ENCODE measurements at regions not wholly inside any gene's neighbourhood (a gene's known extent, or its start where the extent isn't known, plus 50 kb on each side); places are given as distances from the start of the nearest gene placed in this dataset.

DNA sequence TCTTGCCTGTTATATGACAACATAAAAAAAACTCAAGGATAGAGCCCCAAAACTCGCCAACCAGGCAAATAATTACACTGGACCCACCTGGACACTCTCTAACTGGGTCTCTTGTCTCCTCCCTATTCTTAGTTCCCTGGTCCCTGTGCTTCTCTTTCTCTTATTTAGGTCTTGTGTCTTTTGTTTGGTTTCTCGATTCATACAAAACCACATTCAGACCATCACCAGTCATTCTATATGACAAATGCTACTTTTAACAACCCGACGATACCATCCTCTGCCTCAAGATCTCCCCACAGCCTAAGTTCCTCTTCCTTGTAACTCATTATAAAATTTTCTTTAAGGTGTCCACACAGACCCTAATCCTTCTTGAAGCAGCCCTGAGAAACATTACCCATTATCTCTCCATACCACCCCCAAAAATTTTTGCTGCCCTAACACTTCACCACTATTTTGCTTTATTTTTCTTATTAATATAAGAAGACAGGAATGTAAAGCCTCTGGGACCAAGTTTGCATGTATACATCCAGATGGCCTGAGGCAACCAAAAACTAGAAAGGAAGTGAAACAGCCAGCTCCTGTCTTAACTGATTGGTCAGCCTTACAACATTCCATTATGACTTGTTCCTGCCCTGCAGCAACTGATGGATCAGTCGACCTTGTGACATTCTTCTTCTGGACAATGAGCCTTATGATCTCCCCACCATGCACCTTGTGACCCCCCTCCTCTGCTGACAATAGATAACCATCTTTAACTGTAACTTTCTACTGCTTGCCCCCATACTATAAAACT is 638.2 kb downstream of the AMY1C start:
- H3K4me1 ChIP-seq (ENCODE audit: control insufficient read depth in 1 of 2, insufficient read depth in 2 of 2, low read length in 2 of 2), result no peaks in the 10 kb centered on the region
- H3K9me3 ChIP-seq (ENCODE audit: control insufficient read depth in 1 of 2, low read length in 2 of 2), result peaks cover 0 to 9% of the 10 kb centered on the region in 2 donors
- no peak overlapping the region for H3K4me3 ChIP-seq (ENCODE audit: low read depth in 1 of 2, low read length in 2 of 2)
- H3K27me3 ChIP-seq (ENCODE audit: low read depth, low read length), result no peaks in the 10 kb centered on the region
- no peaks in the 10 kb centered on the region for H3K36me3 ChIP-seq (ENCODE audit: control insufficient read depth in 1 of 2, insufficient read depth in 2 of 2, low read length in 2 of 2)
- H3K27ac ChIP-seq (ENCODE audit: low read length), result no peak overlapping the region

DNA sequence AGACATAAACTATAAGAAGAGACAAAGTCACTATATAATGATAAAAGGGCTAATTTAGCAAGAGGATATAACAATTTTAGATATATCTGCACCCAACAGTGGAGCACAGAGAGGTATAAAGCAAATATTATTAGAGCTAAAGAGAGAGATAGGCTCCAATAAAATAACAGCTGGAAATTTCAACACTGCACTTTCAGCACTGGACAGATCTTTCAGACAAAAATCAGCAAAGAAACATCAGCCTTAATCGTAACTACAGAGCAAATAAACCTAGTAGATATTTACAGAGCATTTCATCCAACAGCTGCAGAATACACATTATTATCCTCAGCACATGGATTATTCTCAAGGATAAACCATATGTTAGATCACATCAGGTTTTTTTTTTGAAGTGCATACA is 642.9 kb downstream of the AMY1C start:
- Histone ChIP-seq H3K36me3 (ENCODE audit: control insufficient read depth in 1 of 2, insufficient read depth in 2 of 2, low read length in 2 of 2) (no peaks in the 10 kb centered on the region), H3K9me3 (ENCODE audit: control insufficient read depth in 1 of 2, low read length in 2 of 2) (peaks cover 0 to 9% of the 10 kb centered on the region in 2 donors)

DNA sequence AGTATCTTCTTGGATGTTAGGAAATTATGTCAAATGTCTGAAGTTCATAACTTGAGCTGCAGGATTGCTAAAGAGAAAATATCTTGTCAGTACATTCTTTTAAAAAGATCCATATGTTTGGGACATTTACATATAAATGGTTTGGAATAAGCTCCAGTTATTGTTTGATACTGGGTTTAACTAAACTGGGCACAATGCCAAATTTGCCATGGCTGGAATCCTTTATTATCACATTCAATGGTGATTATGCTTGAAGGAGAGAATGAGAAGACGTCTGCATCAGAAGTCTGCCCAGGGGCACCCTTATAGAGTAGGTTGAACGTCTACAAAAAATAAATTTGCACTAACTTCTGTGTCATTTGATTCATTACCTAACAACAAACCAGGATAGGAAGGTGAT is 652.5 kb downstream of the AMY1C start:
- H3K4me1 ChIP-seq (ENCODE audit: control insufficient read depth in 1 of 2, insufficient read depth in 2 of 2, low read length in 2 of 2), result no peaks in the 10 kb centered on the region
- no peak overlapping the region for H3K27ac ChIP-seq (ENCODE audit: low read length)

More for the DNA sequence above, 642.9 kb downstream of the AMY1C start:
- Histone ChIP-seq H3K27ac (ENCODE audit: low read length) (no peak overlapping the region), H3K4me1 (ENCODE audit: control insufficient read depth in 1 of 2, insufficient read depth in 2 of 2, low read length in 2 of 2) (no peaks in the 10 kb centered on the region), H3K4me3 (ENCODE audit: low read depth in 1 of 2, low read length in 2 of 2) (no peak overlapping the region), H3K27me3 (ENCODE audit: low read depth, low read length) (no peaks in the 10 kb centered on the region)

DNA sequence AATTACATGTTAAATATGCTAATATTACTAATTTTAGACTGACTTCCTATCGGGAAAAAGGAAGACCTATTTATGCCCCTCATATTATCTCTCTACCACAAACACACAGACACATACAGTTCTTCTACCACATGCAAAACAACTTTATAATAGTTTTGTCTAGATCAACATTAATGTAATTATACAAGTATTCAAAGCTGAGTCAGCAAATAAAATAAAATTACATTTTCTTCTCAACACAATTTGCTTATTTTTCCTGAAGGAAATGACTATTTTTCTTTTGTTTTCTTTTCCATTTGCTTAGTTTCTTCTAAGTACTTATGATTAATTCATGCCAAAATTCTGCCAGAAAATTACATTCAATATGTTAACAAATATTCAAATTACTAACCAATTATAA is 654.2 kb downstream of the AMY1C start:
- Histone ChIP-seq H3K27me3 (ENCODE audit: low read depth, low read length) (no peaks in the 10 kb centered on the region), H3K4me3 (ENCODE audit: low read depth in 1 of 2, low read length in 2 of 2) (no peak overlapping the region), H3K4me1 (ENCODE audit: control insufficient read depth in 1 of 2, insufficient read depth in 2 of 2, low read length in 2 of 2) (no peaks in the 10 kb centered on the region), H3K36me3 (ENCODE audit: control insufficient read depth in 1 of 2, insufficient read depth in 2 of 2, low read length in 2 of 2) (no peaks in the 10 kb centered on the region), H3K9me3 (ENCODE audit: control insufficient read depth in 1 of 2, low read length in 2 of 2) (peaks cover 0 to 5% of the 10 kb centered on the region in 2 donors), H3K27ac (ENCODE audit: low read length) (no peak overlapping the region)

More for the DNA sequence above, 652.5 kb downstream of the AMY1C start:
- Histone ChIP-seq H3K4me3 (ENCODE audit: low read depth in 1 of 2, low read length in 2 of 2) (no peak overlapping the region), H3K36me3 (ENCODE audit: control insufficient read depth in 1 of 2, insufficient read depth in 2 of 2, low read length in 2 of 2) (no peaks in the 10 kb centered on the region), H3K9me3 (ENCODE audit: control insufficient read depth in 1 of 2, low read length in 2 of 2) (peaks cover 0 to 5% of the 10 kb centered on the region in 2 donors), H3K27me3 (ENCODE audit: low read depth, low read length) (no peaks in the 10 kb centered on the region)

DNA sequence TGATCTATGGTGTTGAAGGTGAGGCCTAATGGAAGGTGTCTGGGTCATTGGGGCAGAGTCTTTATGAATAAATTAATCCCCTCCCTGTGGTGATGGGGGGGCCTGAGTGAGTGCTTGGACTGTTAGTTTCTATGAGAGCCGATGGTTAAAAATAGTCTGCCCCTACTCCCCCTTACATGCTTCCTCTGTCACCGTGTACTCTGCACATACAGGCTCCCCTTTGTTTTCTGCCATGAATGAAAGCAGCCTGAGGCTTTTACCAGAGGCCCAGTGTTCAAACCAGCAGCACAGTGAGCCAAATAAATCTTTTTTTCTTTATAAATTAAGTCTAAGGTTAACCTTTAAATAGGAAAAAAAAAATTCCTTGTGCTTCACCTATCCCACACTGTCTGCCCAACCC is 657.0 kb downstream of the AMY1C start:
- peaks cover 0 to 5% of the 10 kb centered on the region in 2 donors for H3K9me3 ChIP-seq (ENCODE audit: control insufficient read depth in 1 of 2, low read length in 2 of 2)
- H3K27me3 ChIP-seq (ENCODE audit: low read depth, low read length), result no peaks in the 10 kb centered on the region

DNA sequence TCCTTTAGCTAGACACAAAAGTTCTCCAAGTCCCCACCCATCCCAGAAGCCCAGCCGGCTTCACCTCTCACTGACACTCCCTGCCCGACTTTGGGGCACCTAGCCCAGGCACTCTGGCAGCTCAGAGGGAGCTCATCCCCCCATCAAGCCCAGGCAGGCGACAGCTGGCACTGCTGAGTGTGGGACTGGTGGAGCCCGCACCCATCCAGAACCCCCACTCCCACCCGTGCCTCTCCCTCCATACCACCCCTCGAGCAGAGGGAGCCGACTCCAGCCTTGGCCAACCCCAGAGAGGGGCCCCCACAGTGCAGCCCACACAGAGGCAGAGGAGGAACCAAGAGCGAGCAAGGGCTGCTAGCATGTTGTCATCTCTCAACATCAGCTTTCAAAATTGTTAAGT is 658.6 kb downstream of the AMY1C start:
- H3K4me1 ChIP-seq (ENCODE audit: control insufficient read depth in 1 of 2, insufficient read depth in 2 of 2, low read length in 2 of 2), result no peaks in the 10 kb centered on the region
- H3K9me3 ChIP-seq (ENCODE audit: control insufficient read depth in 1 of 2, low read length in 2 of 2), result peaks cover 0 to 5% of the 10 kb centered on the region in 2 donors
- H3K4me3 ChIP-seq (ENCODE audit: low read depth in 1 of 2, low read length in 2 of 2), result no peak overlapping the region
- no peak overlapping the region for H3K27ac ChIP-seq (ENCODE audit: low read length)
- no peaks in the 10 kb centered on the region for H3K36me3 ChIP-seq (ENCODE audit: control insufficient read depth in 1 of 2, insufficient read depth in 2 of 2, low read length in 2 of 2)
- H3K27me3 ChIP-seq (ENCODE audit: low read depth, low read length), result no peaks in the 10 kb centered on the region

More for the DNA sequence above, 657.0 kb downstream of the AMY1C start:
- H3K4me3 ChIP-seq (ENCODE audit: low read depth in 1 of 2, low read length in 2 of 2), result no peak overlapping the region
- H3K27ac ChIP-seq (ENCODE audit: low read length), result no peak overlapping the region
- H3K36me3 ChIP-seq (ENCODE audit: control insufficient read depth in 1 of 2, insufficient read depth in 2 of 2, low read length in 2 of 2), result no peaks in the 10 kb centered on the region
- H3K4me1 ChIP-seq (ENCODE audit: control insufficient read depth in 1 of 2, insufficient read depth in 2 of 2, low read length in 2 of 2), result no peaks in the 10 kb centered on the region

DNA sequence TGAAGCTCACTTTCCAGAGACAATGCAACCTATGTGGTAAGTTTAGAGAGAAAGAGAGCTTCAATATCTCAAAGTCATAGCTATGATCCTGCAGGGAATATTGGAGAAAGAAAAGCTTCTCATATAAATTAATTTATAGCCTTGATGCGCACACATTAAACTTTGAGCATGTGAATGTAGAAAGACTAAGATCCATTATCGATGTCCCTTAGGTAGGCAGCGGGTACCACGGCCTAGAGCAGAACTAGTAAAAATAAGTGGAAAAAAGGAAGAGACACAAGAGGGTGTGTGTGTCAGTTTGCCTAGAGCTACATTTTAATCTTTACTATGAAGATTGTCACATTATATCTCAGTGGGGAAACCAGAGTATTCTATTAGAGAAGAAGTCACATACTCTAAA is 685.6 kb downstream of the AMY1C start:
- no peaks in the 10 kb centered on the region for H3K36me3 ChIP-seq (ENCODE audit: control insufficient read depth in 1 of 2, insufficient read depth in 2 of 2, low read length in 2 of 2)
- no peaks in the 10 kb centered on the region for H3K9me3 ChIP-seq (ENCODE audit: control insufficient read depth in 1 of 2, low read length in 2 of 2)
- H3K4me1 ChIP-seq (ENCODE audit: control insufficient read depth in 1 of 2, insufficient read depth in 2 of 2, low read length in 2 of 2), result no peaks in the 10 kb centered on the region
- no peak overlapping the region for H3K27ac ChIP-seq (ENCODE audit: low read length)
- H3K4me3 ChIP-seq (ENCODE audit: low read depth in 1 of 2, low read length in 2 of 2), result no peak overlapping the region
- no peaks in the 10 kb centered on the region for H3K27me3 ChIP-seq (ENCODE audit: low read depth, low read length)

DNA sequence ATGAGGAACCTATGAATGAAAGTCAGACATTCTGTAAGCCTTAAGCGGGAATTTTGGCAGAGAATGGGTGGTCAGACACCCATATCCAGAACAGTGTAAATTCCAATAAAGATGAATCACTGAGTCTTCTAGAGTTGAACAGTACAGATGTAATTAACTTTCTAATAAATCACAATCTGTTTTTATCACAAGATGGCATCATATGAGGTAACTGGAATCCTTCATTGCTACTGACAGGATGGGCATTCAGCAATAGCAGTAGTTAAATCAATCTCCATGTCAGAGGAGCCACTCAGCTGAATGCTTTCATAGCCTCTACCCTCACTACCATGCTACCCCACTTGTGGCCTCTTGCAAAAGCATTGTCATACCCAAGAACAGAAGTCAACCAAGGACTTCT is 690.3 kb downstream of the AMY1C start:
- no peak overlapping the region for H3K27ac ChIP-seq (ENCODE audit: low read length)
- no peaks in the 10 kb centered on the region for H3K36me3 ChIP-seq (ENCODE audit: control insufficient read depth in 1 of 2, insufficient read depth in 2 of 2, low read length in 2 of 2)
- H3K9me3 ChIP-seq (ENCODE audit: control insufficient read depth in 1 of 2, low read length in 2 of 2), result no peaks in the 10 kb centered on the region
- no peaks in the 10 kb centered on the region for H3K4me1 ChIP-seq (ENCODE audit: control insufficient read depth in 1 of 2, insufficient read depth in 2 of 2, low read length in 2 of 2)
- no peak overlapping the region for H3K4me3 ChIP-seq (ENCODE audit: low read depth in 1 of 2, low read length in 2 of 2)
- no peaks in the 10 kb centered on the region for H3K27me3 ChIP-seq (ENCODE audit: low read depth, low read length)

DNA sequence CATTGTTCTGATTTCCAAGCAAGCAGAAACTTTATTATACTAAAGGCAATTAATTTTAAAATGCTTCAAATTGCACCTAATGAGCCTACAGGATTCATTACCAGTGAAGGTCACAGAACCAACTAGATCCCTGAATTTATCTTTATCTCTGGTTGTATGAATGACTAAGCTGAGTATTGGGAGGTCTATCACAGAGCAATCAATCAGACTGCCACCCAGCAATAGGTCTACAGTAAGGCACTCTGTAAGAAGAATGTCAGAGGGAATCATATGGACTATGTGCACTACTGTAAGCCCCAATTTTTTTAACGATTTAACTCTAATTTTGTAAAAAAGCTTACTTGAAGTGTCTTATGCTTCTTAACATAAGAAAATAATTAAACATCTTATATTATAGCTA is 707.0 kb downstream of the AMY1C start:
- Histone ChIP-seq H3K9me3 (ENCODE audit: control insufficient read depth in 1 of 2, low read length in 2 of 2) (peaks cover 5 to 24% of the 10 kb centered on the region in 2 donors), H3K4me1 (ENCODE audit: control insufficient read depth in 1 of 2, insufficient read depth in 2 of 2, low read length in 2 of 2) (no peaks in the 10 kb centered on the region), H3K36me3 (ENCODE audit: control insufficient read depth in 1 of 2, insufficient read depth in 2 of 2, low read length in 2 of 2) (no peaks in the 10 kb centered on the region), H3K27me3 (ENCODE audit: low read depth, low read length) (no peaks in the 10 kb centered on the region), H3K4me3 (ENCODE audit: low read depth in 1 of 2, low read length in 2 of 2) (no peak overlapping the region), H3K27ac (ENCODE audit: low read length) (no peak overlapping the region)

DNA sequence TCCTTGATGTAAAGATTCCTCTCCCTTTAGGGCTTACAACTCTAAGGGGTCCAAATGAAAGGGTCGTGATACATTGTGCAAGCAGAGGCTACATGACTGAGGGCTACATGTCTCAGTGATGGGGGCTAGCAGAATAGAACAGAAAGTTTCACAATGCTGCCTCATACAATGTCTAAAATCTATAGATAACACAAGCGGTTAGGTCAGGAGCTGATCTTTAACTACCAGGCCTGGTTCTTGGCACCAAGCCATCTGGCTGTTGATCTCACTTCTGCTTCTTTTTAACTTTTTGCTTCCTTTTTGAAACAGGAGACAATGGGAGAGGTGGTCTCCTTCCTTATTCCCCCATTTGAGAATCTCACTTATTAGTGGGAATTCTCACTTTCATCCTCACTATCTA is 710.2 kb downstream of the AMY1C start:
- H3K36me3 ChIP-seq (ENCODE audit: control insufficient read depth in 1 of 2, insufficient read depth in 2 of 2, low read length in 2 of 2), result no peaks in the 10 kb centered on the region
- H3K27me3 ChIP-seq (ENCODE audit: low read depth, low read length), result no peaks in the 10 kb centered on the region
- peaks cover 5 to 25% of the 10 kb centered on the region in 2 donors for H3K9me3 ChIP-seq (ENCODE audit: control insufficient read depth in 1 of 2, low read length in 2 of 2)
- no peak overlapping the region for H3K27ac ChIP-seq (ENCODE audit: low read length)
- H3K4me3 ChIP-seq (ENCODE audit: low read depth in 1 of 2, low read length in 2 of 2), result no peak overlapping the region
- H3K4me1 ChIP-seq (ENCODE audit: control insufficient read depth in 1 of 2, insufficient read depth in 2 of 2, low read length in 2 of 2), result no peaks in the 10 kb centered on the region

DNA sequence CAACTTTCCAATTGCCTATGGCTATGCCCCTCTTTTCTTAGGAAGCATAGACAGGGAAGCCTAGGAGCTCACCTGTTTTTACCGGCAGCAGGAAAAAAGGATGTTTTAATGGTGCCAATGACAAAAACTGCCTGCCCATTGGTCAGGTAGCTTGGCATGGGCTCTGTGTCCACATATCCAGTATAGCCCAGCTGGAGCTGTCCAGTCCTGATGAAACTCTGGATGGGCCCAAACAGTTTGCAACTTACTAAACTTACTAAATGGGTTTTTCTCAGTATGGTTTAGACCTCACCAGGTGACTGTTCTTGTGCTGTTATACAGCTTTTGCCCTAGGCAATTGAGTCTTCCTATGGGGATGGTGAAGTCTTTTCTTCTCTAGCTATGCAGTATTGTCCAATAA is 711.2 kb downstream of the AMY1C start:
- Histone ChIP-seq H3K36me3 (ENCODE audit: control insufficient read depth in 1 of 2, insufficient read depth in 2 of 2, low read length in 2 of 2) (no peaks in the 10 kb centered on the region), H3K4me1 (ENCODE audit: control insufficient read depth in 1 of 2, insufficient read depth in 2 of 2, low read length in 2 of 2) (no peaks in the 10 kb centered on the region), H3K27ac (ENCODE audit: low read length) (no peak overlapping the region), H3K27me3 (ENCODE audit: low read depth, low read length) (no peaks in the 10 kb centered on the region), H3K9me3 (ENCODE audit: control insufficient read depth in 1 of 2, low read length in 2 of 2) (peaks cover 5 to 25% of the 10 kb centered on the region in 2 donors), H3K4me3 (ENCODE audit: low read depth in 1 of 2, low read length in 2 of 2) (peak overlapping the region in 1 of 2 donors; percentile 28)
